ENCODE measurements at regions not wholly inside any gene's neighbourhood (a gene's known extent, or its start where the extent isn't known, plus 50 kb on each side); places are given as distances from the start of the nearest gene placed in this dataset.

GRCh38 chr10:131516285-131516684 is 204.8 kb upstream of the TCERG1L start:
- Histone ChIP-seq H3K14ac (ENCODE audit: insufficient read depth, low read length) (no peak overlapping the region), H3K18ac (ENCODE audit: insufficient read length, low read depth, low read length) (no peak overlapping the region), H3K79me2 (ENCODE audit: insufficient read depth, low read length) (no peaks in the 10 kb centered on the region), H3K4ac (ENCODE audit: low read depth, low read length) (no peak overlapping the region), H3K4me1 (ENCODE audit: insufficient read depth, low read length) (no peaks in the 10 kb centered on the region; the same call in 1 of the 2 replicates), H2BK5ac (ENCODE audit: insufficient read length, low read length) (no peak overlapping the region), H2BK15ac (ENCODE audit: low read depth, low read length) (no peak overlapping the region), H3T11ph (ENCODE audit: low read length) (no peak overlapping the region), H3K27me3 (ENCODE audit: insufficient read depth, low read length) (no peaks in the 10 kb centered on the region), H3K9me3 (ENCODE audit: control insufficient read depth, low read depth, low read length) (peaks cover 14% of the 10 kb centered on the region), H2AFZ (ENCODE audit: low read length) (no peak overlapping the region), H4K91ac (ENCODE audit: insufficient read length, low read depth, low read length) (no peak overlapping the region), H3K9ac (ENCODE audit: extremely low read depth, insufficient read length, low read length) (no peak overlapping the region), H4K20me1 (ENCODE audit: control insufficient read depth, insufficient read depth, insufficient read length) (no peaks in the 10 kb centered on the region), H3K4me2 (ENCODE audit: insufficient read depth, insufficient read length, low read length) (no peak overlapping the region), H2AK5ac (ENCODE audit: insufficient read length, low read length) (no peak overlapping the region), H3K79me1 (ENCODE audit: insufficient read depth, low read depth, low read length, poor library complexity, severe bottlenecking) (no peaks in the 10 kb centered on the region), H2BK120ac (ENCODE audit: low read depth, low read length, poor library complexity, severe bottlenecking) (no peak overlapping the region), H3K23me2 (ENCODE audit: insufficient read length, low read depth, low read length, poor library complexity, severe bottlenecking) (no peaks in the 10 kb centered on the region), H3K27ac (ENCODE audit: insufficient read length, low read depth, low read length) (no peak overlapping the region), H2BK12ac (ENCODE audit: insufficient read length, low read depth, low read length) (no peak overlapping the region), H3K56ac (ENCODE audit: insufficient read length, low read depth, low read length) (no peak overlapping the region), H2BK20ac (ENCODE audit: low read depth, low read length, poor library complexity, severe bottlenecking) (no peak overlapping the region), H4K8ac (replicated peaks; ENCODE audit: insufficient read length, low read depth, low read length) (no peak overlapping the region), H4K5ac (ENCODE audit: insufficient read length, low read depth, low read length) (no peak overlapping the region), H3K23ac (ENCODE audit: insufficient read length, low read depth, low read length) (no peak overlapping the region)
- TF ChIP-seq CTCF (conservative IDR thresholded peaks at IDR 0.05) = no peak
- Mint-ChIP-seq H3K36me3 (ENCODE audit: insufficient read depth in 1 of 3, low read depth in 3 of 3) (peaks cover 0 to 2% (median 0%) of the 10 kb centered on the region in 3 experiments; a peak in 2 of 7 replicates), H3K27me3 (ENCODE audit: low read depth) (peaks cover 33% of the 10 kb centered on the region), H3K4me3 (no peak overlapping the region), H3K4me1 (peaks cover 21 to 29% of the 10 kb centered on the region in 2 experiments), H3K9me3 (no peaks in the 10 kb centered on the region; a peak in 1 of 5 replicates), H3K27ac (no peak overlapping the region; a peak in 2 of 7 replicates)
- WGBS (ENCODE audit: extremely low coverage, insufficient read length, low lambda C conversion rate) = no CpG with 5 or more reads among the region's 12 CpGs
- DNase-seq = no peak
